Esophagus squamous epithelium (tissue), 4 donors: ENCODE measurements at regions not wholly inside any gene's neighbourhood (a gene's known extent, or its start where the extent isn't known, plus 50 kb on each side); places are given as distances from the start of the nearest gene placed in this dataset.

Experiments
- POLR2A ChIP-seq, 4 donors: fragments of 450-650 bp; IDR thresholded peaks; one replicate each; pipeline ENCODE4 v1.6.1; 2017; ENCODE audit warnings: antibody characterized with exemption in 4 of 4, mild to moderate bottlenecking in 4 of 4, moderate library complexity in 3 of 4
- TF ChIP-seq, protein P1 (sequence below), 6 experiments: fragments of 450-650 bp in 4 of 6; fragments of 200-600 bp in 2 of 6; sonication (generic) in 2 of 6; IDR thresholded peaks; one replicate each; pipeline ENCODE4 v1.5.1; 2016 to 2019; ENCODE audit warnings: antibody characterized with exemption in 6 of 6, mild to moderate bottlenecking in 4 of 6, moderate library complexity in 4 of 6

DNA sequence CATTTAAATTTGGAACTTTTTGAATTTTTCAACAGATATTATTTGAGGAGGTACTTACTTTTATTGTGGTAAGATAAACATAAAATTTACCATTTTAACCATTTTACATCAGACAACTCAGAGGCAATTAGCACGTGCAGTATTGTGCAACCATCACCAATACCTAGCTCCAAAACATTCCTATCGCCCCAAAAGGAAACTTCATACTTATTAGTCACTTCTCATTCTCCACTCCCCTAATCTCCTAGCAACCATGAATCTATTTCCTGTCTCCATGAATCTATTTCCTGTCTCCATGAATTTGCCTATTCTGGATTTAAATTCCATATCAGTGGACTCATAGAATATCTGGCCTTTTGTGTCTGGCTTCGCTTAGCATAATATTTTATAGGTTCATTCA is 69.9 kb upstream of the FAM136A start:
- TF ChIP-seq, protein P1, sequence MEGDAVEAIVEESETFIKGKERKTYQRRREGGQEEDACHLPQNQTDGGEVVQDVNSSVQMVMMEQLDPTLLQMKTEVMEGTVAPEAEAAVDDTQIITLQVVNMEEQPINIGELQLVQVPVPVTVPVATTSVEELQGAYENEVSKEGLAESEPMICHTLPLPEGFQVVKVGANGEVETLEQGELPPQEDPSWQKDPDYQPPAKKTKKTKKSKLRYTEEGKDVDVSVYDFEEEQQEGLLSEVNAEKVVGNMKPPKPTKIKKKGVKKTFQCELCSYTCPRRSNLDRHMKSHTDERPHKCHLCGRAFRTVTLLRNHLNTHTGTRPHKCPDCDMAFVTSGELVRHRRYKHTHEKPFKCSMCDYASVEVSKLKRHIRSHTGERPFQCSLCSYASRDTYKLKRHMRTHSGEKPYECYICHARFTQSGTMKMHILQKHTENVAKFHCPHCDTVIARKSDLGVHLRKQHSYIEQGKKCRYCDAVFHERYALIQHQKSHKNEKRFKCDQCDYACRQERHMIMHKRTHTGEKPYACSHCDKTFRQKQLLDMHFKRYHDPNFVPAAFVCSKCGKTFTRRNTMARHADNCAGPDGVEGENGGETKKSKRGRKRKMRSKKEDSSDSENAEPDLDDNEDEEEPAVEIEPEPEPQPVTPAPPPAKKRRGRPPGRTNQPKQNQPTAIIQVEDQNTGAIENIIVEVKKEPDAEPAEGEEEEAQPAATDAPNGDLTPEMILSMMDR (IDR thresholded peaks at IDR 0.05) = no peak
- no peak for TF ChIP-seq POLR2A (IDR thresholded peaks at IDR 0.05)
